Activated CD8-positive, alpha-beta T cell treated with anti-CD3 and anti-CD28 coated beads for 36 hours (primary cell): ENCODE measurements at regions not wholly inside any gene's neighbourhood (a gene's known extent, or its start where the extent isn't known, plus 50 kb on each side); places are given as distances from the start of the nearest gene placed in this dataset.

ENCODE experiments used
- ATAC-seq: fragments of 200-7000 bp; cut with Tn5 transposase; one replicate; pipeline ENCODE4 v1.10.0; 2021; ENCODE audit warnings: mild to moderate bottlenecking, moderate library complexity
- CTCF ChIA-PET: fragments of 350-600 bp; sonication (Branson Sonifier 250); formaldehyde crosslinking; loops from one replicate; lab custom pipeline; 2021; ENCODE audit warnings: antibody characterized with exemption; lab: Charles Lee
- POLR2A ChIA-PET: fragments of 350-600 bp; sonication (Branson Sonifier 250); formaldehyde crosslinking; loops from one replicate; lab custom pipeline; 2021; ENCODE audit warnings: antibody characterized with exemption; lab: Charles Lee
- DNase-seq: peaks from one replicate; pipeline ENCODE4 v3.0.0-alpha.2; 2020
- H3K27ac Mint-ChIP-seq: one replicate; pipeline ENCODE4 v1.8.0; 2021; ENCODE audit warnings: mild to moderate bottlenecking, mixed read lengths
- H3K27me3 Mint-ChIP-seq: one replicate; pipeline ENCODE4 v1.8.0; 2021; ENCODE audit warnings: mixed read lengths
- H3K36me3 Mint-ChIP-seq: one replicate; pipeline ENCODE4 v1.8.0; 2021; ENCODE audit warnings: low read depth, mixed read lengths
- H3K4me1 Mint-ChIP-seq: one replicate; pipeline ENCODE4 v1.8.0; 2021; ENCODE audit warnings: low read depth, mixed read lengths
- H3K4me3 Mint-ChIP-seq: one replicate; pipeline ENCODE4 v1.8.0; 2021; ENCODE audit warnings: mild to moderate bottlenecking, moderate library complexity, mixed read lengths
- H3K9me3 Mint-ChIP-seq: one replicate; pipeline ENCODE4 v1.8.0; 2021; ENCODE audit warnings: mixed read lengths
- CTCF ChIP-seq: fragments of 200-600 bp; IDR thresholded peaks from one replicate; pipeline ENCODE4 v1.8.0; 2022; ENCODE audit warnings: antibody characterized with exemption, mild to moderate bottlenecking
- intact Hi-C: fragments of 100-400 bp; cut with micrococcal nuclease; formaldehyde crosslinking; loops from one replicate; pipeline ENCODE4 v1.10.0; 2022

GRCh38 chr6:113181164-113181563 is 676.0 kb upstream of the MARCKS start:
- no peak for TF ChIP-seq CTCF
- Mint-ChIP-seq H3K36me3 (no peaks in the 10 kb centered on the region), H3K4me3 (no peak overlapping the region), H3K27ac (no peak overlapping the region), H3K9me3 (peaks cover 2% of the 10 kb centered on the region), H3K4me1 (no peaks in the 10 kb centered on the region), H3K27me3 (no peaks in the 10 kb centered on the region)
- DNase-seq: no peak
- intact Hi-C loops: no loop called here
- POLR2A ChIA-PET: no interaction called here
- CTCF ChIA-PET: no interaction called here
- no peak for ATAC-seq

GRCh38 chr6:113182370-113183141 is 674.6 kb upstream of the MARCKS start:
- no peaks in the 10 kb centered on the region for H3K27me3 Mint-ChIP-seq
- DNase-seq (no peak), ATAC-seq (no peak)
- H3K4me3 Mint-ChIP-seq: no peak overlapping the region
- TF ChIP-seq CTCF: no peak
- no peaks in the 10 kb centered on the region for H3K4me1 Mint-ChIP-seq
- no peaks in the 10 kb centered on the region for H3K36me3 Mint-ChIP-seq
- peaks cover 2% of the 10 kb centered on the region for H3K9me3 Mint-ChIP-seq
- ChIA-PET CTCF (interaction anchor here (0.8 kb wide), 1 partner anchor 63 kb away, joined by 3 read pairs; no protein-coding TSS in a partner anchor), POLR2A (no interaction called here)
- no peak overlapping the region for H3K27ac Mint-ChIP-seq
- intact Hi-C loops: no loop called here

- H3K4me3 Mint-ChIP-seq: no peak overlapping the region
- no peak for DNase-seq
- H3K36me3 Mint-ChIP-seq: no peaks in the 10 kb centered on the region
- ChIA-PET CTCF (no interaction called here), POLR2A (no interaction called here)
- no peaks in the 10 kb centered on the region for H3K27me3 Mint-ChIP-seq
- H3K4me1 Mint-ChIP-seq: no peaks in the 10 kb centered on the region
- ATAC-seq: no peak
- TF ChIP-seq CTCF: no peak
- H3K9me3 Mint-ChIP-seq: peaks cover 2% of the 10 kb centered on the region
- intact Hi-C loops: no loop called here
- no peak overlapping the region for H3K27ac Mint-ChIP-seq
Measured at GRCh38 chr6:113184291-113184690, 672.9 kb upstream of the MARCKS start.

- CTCF ChIA-PET: no interaction called here
- intact Hi-C loops: no loop called here
- ATAC-seq: no peak
- no peak for TF ChIP-seq CTCF
- H3K9me3 Mint-ChIP-seq: peaks cover 2% of the 10 kb centered on the region
- POLR2A ChIA-PET: no interaction called here
- H3K36me3 Mint-ChIP-seq: no peaks in the 10 kb centered on the region
- no peak overlapping the region for H3K27ac Mint-ChIP-seq
- no peaks in the 10 kb centered on the region for H3K4me1 Mint-ChIP-seq
- no peak for DNase-seq
- H3K4me3 Mint-ChIP-seq: no peak overlapping the region
- H3K27me3 Mint-ChIP-seq: no peaks in the 10 kb centered on the region
Measured at GRCh38 chr6:113184736-113185135, 672.4 kb upstream of the MARCKS start.

GRCh38 chr6:113185299-113185698 is 671.8 kb upstream of the MARCKS start:
- peaks cover 2% of the 10 kb centered on the region for H3K9me3 Mint-ChIP-seq
- POLR2A ChIA-PET: no interaction called here
- no peak for TF ChIP-seq CTCF
- H3K36me3 Mint-ChIP-seq: no peaks in the 10 kb centered on the region
- intact Hi-C loops: no loop called here
- no peaks in the 10 kb centered on the region for H3K27me3 Mint-ChIP-seq
- CTCF ChIA-PET: no interaction called here
- ATAC-seq (no peak), DNase-seq (no peak)
- H3K27ac Mint-ChIP-seq: no peak overlapping the region
- H3K4me3 Mint-ChIP-seq: no peak overlapping the region
- no peaks in the 10 kb centered on the region for H3K4me1 Mint-ChIP-seq
